Mesothelial cell of epicardium (in vitro differentiated cells): ENCODE measurements at regions not wholly inside any gene's neighbourhood (a gene's known extent, or its start where the extent isn't known, plus 50 kb on each side); places are given as distances from the start of the nearest gene placed in this dataset.

Experiments
- DNase-seq, 2 experiments: peaks; one replicate each; pipeline ENCODE4 v3.0.0; 2021; ENCODE audit warnings: low spot score in 2 of 2; ENCODE audit not compliant: unreplicated experiment in 2 of 2
- H3K27ac Mint-ChIP-seq: 2 replicates; pipeline ENCODE4 v1.8.0; 2021; ENCODE audit warnings: mixed read lengths
- H3K27me3 Mint-ChIP-seq: 2 replicates; pipeline ENCODE4 v1.8.0; 2021; ENCODE audit warnings: low read depth, mixed read lengths
- H3K36me3 Mint-ChIP-seq: 2 replicates; pipeline ENCODE4 v1.8.0; 2021; ENCODE audit warnings: mixed read lengths
- H3K4me1 Mint-ChIP-seq: 2 replicates; pipeline ENCODE4 v1.8.0; 2021; ENCODE audit warnings: mixed read lengths
- H3K4me3 Mint-ChIP-seq: 2 replicates; pipeline ENCODE4 v1.8.0; 2021; ENCODE audit warnings: mild to moderate bottlenecking, moderate library complexity, mixed read lengths
- H3K9me3 Mint-ChIP-seq: 2 replicates; pipeline ENCODE4 v1.8.0; 2021; ENCODE audit warnings: mixed read lengths
- CTCF ChIP-seq: fragments of 200-600 bp; sonication (generic); IDR thresholded peaks from one replicate; pipeline ENCODE4 v1.5.0; 2021; ENCODE audit warnings: antibody characterized with exemption; ENCODE audit not compliant: unreplicated experiment

GRCh38 chr10:129102906-129103693, 363.9 kb upstream of the MGMT start:
- H3K27ac Mint-ChIP-seq, result no peak overlapping the region
- H3K27me3 Mint-ChIP-seq, result peaks cover 5% of the 10 kb centered on the region

GRCh38 chr10:129104266-129105045, 362.6 kb upstream of the MGMT start:
- Mint-ChIP-seq H3K36me3 (no peaks in the 10 kb centered on the region), H3K9me3 (no peaks in the 10 kb centered on the region), H3K27ac (no peak overlapping the region), H3K27me3 (peaks cover 6% of the 10 kb centered on the region), H3K4me1 (peaks cover 18% of the 10 kb centered on the region), H3K4me3 (no peak overlapping the region)
- TF ChIP-seq CTCF, result no peak
- DNase-seq, result no peak

More at GRCh38 chr10:129102906-129103693, 363.9 kb upstream of the MGMT start:
- DNase-seq, result no peak
- TF ChIP-seq CTCF, result no peak
- no peaks in the 10 kb centered on the region for H3K9me3 Mint-ChIP-seq
- H3K4me1 Mint-ChIP-seq, result peaks cover 18% of the 10 kb centered on the region
- no peaks in the 10 kb centered on the region for H3K36me3 Mint-ChIP-seq
- no peak overlapping the region for H3K4me3 Mint-ChIP-seq

- Mint-ChIP-seq H3K4me1 (peaks cover 18% of the 10 kb centered on the region), H3K36me3 (no peaks in the 10 kb centered on the region), H3K9me3 (no peaks in the 10 kb centered on the region), H3K4me3 (no peak overlapping the region), H3K27ac (peak overlapping the region; percentile 63), H3K27me3 (peaks cover 6% of the 10 kb centered on the region)
- TF ChIP-seq CTCF, result no peak
- no peak for DNase-seq
Measured at GRCh38 chr10:129105266-129105665, 361.8 kb upstream of the MGMT start.

- peaks cover 14% of the 10 kb centered on the region for H3K4me1 Mint-ChIP-seq
- no peaks in the 10 kb centered on the region for H3K9me3 Mint-ChIP-seq
Measured at GRCh38 chr10:129106314-129106713, 360.7 kb upstream of the MGMT start.

GRCh38 chr10:129107525-129107924, 359.5 kb upstream of the MGMT start:
- Mint-ChIP-seq H3K36me3 (no peaks in the 10 kb centered on the region), H3K27me3 (peaks cover 6% of the 10 kb centered on the region), H3K4me1 (peaks cover 8% of the 10 kb centered on the region), H3K27ac (no peak overlapping the region), H3K9me3 (no peaks in the 10 kb centered on the region), H3K4me3 (no peak overlapping the region)
- DNase-seq, result no peak
- TF ChIP-seq CTCF, result no peak

More at GRCh38 chr10:129106314-129106713, 360.7 kb upstream of the MGMT start:
- H3K4me3 Mint-ChIP-seq, result no peak overlapping the region
- no peak for DNase-seq
- H3K27ac Mint-ChIP-seq, result no peak overlapping the region
- H3K27me3 Mint-ChIP-seq, result peaks cover 6% of the 10 kb centered on the region
- no peaks in the 10 kb centered on the region for H3K36me3 Mint-ChIP-seq
- TF ChIP-seq CTCF, result no peak
